ENCODE measurements at regions not wholly inside any gene's neighbourhood (a gene's known extent, or its start where the extent isn't known, plus 50 kb on each side); places are given as distances from the start of the nearest gene placed in this dataset.

GRCh38 chr16:73840728-73841127, 455.9 kb upstream of the PSMD7 start:
- H3K79me2 ChIP-seq (replicated peaks; ENCODE audit: insufficient read depth): no peaks in the 10 kb centered on the region
- no peaks in the 10 kb centered on the region for H3F3A ChIP-seq (replicated peaks; ENCODE audit: low read depth)
- TF ChIP-seq CTCF (conservative IDR thresholded peaks at IDR 0.05; ENCODE audit: low read depth in 2 of 2) (no peak), NANOG (IDR thresholded peaks at IDR 0.05; ENCODE audit: borderline replicate concordance) (no peak), REST (IDR thresholded peaks at IDR 0.05; ENCODE audit: unreplicated experiment) (no peak), CREB1 (CRISPR knock-in tag; IDR thresholded peaks at IDR 0.05; ENCODE audit: low read depth) (no peak), JUNB (IDR thresholded peaks at IDR 0.05; ENCODE audit: unreplicated experiment) (no peak), ZNF114 (CRISPR knock-in tag; IDR thresholded peaks at IDR 0.05) (no peak), ZNF462 (CRISPR knock-in tag; IDR thresholded peaks at IDR 0.05) (no peak), ZNF331 (CRISPR knock-in tag; IDR thresholded peaks at IDR 0.05; ENCODE audit: low read depth) (no peak), POLR2AphosphoS5 (IDR thresholded peaks at IDR 0.05; ENCODE audit: low read depth) (no peak), STAT1 (IDR thresholded peaks at IDR 0.05; ENCODE audit: unreplicated experiment) (no peak), EZH2phosphoT487 (IDR thresholded peaks at IDR 0.05; ENCODE audit: unreplicated experiment) (no peak), EZH2 (IDR thresholded peaks at IDR 0.05; ENCODE audit: low read depth, unreplicated experiment) (no peak), ETS1 (IDR thresholded peaks at IDR 0.05) (no peak)
- no peaks in the 10 kb centered on the region; the same call in 1 of the 2 replicates for H3K36me3 ChIP-seq (ENCODE audit: insufficient read depth)
- H3K9me2 ChIP-seq (ENCODE audit: insufficient read depth): peaks cover 17% of the 10 kb centered on the region
- Mint-ChIP-seq H3K36me3 (ENCODE audit: low read depth) (no peaks in the 10 kb centered on the region; the same call in 2 of the 3 replicates), H3K27ac (no peak overlapping the region), H3K4me1 (no peaks in the 10 kb centered on the region), H3K9me3 (peaks cover 7% of the 10 kb centered on the region; the same call in 2 of the 3 replicates), H3K27me3 (ENCODE audit: insufficient read depth, low read depth, poor library complexity) (peaks cover 2% of the 10 kb centered on the region), H3K4me3 (no peak overlapping the region)
- H3K4me2 ChIP-seq: no peak overlapping the region
- no peaks in the 10 kb centered on the region for H3K27me3 ChIP-seq (ENCODE audit: insufficient read depth)
- no peak overlapping the region for H2AFZ ChIP-seq
- ATAC-seq: no peak
- no peaks in the 10 kb centered on the region for H4K20me1 ChIP-seq (replicated peaks; ENCODE audit: insufficient read depth)
- H3K4me3 ChIP-seq: no peak overlapping the region
- no peak overlapping the region for H3K27ac ChIP-seq (ENCODE audit: low read depth)
- DNase-seq (ENCODE audit: low spot score): no peak
- no peaks in the 10 kb centered on the region for H3K4me1 ChIP-seq (ENCODE audit: insufficient read depth)
